HUDEP-2 (cell line): ENCODE measurements at regions not wholly inside any gene's neighbourhood (a gene's known extent, or its start where the extent isn't known, plus 50 kb on each side); places are given as distances from the start of the nearest gene placed in this dataset.

ENCODE experiments used
- DNase-seq, 76 experiments: peaks; one replicate each; lab custom pipeline; 2025; ENCODE audit not compliant: unreplicated experiment in 76 of 76; lab: John Stamatoyannopoulos, UW

GRCh38 chr3:29214009-29214658, 66.7 kb upstream of the RBMS3 start:
- DNase-seq: no peak

GRCh38 chr3:29215948-29216347, 64.9 kb upstream of the RBMS3 start:
- no peak for DNase-seq

- no peak for DNase-seq
Observed at GRCh38 chr3:29226706-29227105, 54.2 kb upstream of the RBMS3 start.

GRCh38 chr3:29227307-29227706, 53.6 kb upstream of the RBMS3 start:
- no peak for DNase-seq
